Panc1 (cell line): ENCODE measurements at regions not wholly inside any gene's neighbourhood (a gene's known extent, or its start where the extent isn't known, plus 50 kb on each side); places are given as distances from the start of the nearest gene placed in this dataset.

ENCODE experiments used
- ATAC-seq: fragments of 200-7000 bp; cut with Tn5 transposase; 2 replicates; pipeline ENCODE4 v1.9.1; 2020; ENCODE audit warnings: mild to moderate bottlenecking, moderate library complexity
- BruUV-seq: library from RNA; stranded (reverse); fragments of 400-500 nt; replicated peaks from 2 replicates; lab custom pipeline; 2021; lab: Mats Ljungman, UMichigan
- CTCF ChIA-PET: fragments of 300-600 bp; sonication (Branson Sonifier 250); formaldehyde crosslinking; loops from one replicate; lab custom pipeline; 2022; ENCODE audit warnings: antibody characterized with exemption; lab: Charles Lee
- POLR2A ChIA-PET: fragments of 300-600 bp; sonication (Branson Sonifier 250); formaldehyde crosslinking; loops from one replicate; lab custom pipeline; 2022; ENCODE audit warnings: antibody characterized with exemption; lab: Charles Lee
- DNase-seq: peaks from one replicate; pipeline ENCODE4 v3.0.0-alpha.2; 2010; ENCODE audit warnings: low read depth, low spot score
- H3K27ac ChIP-seq: 2 replicates; pipeline ENCODE4 v1.5.1; 2011; ENCODE audit warnings: mild to moderate bottlenecking, low read length, inconsistent platforms
- H3K27me3 ChIP-seq: fragments of 200-500 bp; sonication (Bioruptor generic); 2 replicates; pipeline ENCODE4 v1.6.0; 2014; ENCODE audit warnings: low read length, inconsistent platforms; ENCODE audit not compliant: control insufficient read depth, insufficient read depth
- H3K36me3 ChIP-seq: fragments of 200-500 bp; sonication (Bioruptor generic); 2 replicates; pipeline ENCODE4 v1.5.1; 2014; ENCODE audit warnings: inconsistent platforms, mild to moderate bottlenecking, low read length, moderate library complexity; ENCODE audit not compliant: control insufficient read depth, insufficient read depth
- H3K4me1 ChIP-seq: 2 replicates; pipeline ENCODE4 v1.5.1; 2011; ENCODE audit warnings: inconsistent platforms, mild to moderate bottlenecking, low read length, moderate library complexity; ENCODE audit not compliant: control insufficient read depth, insufficient read depth
- H3K4me3 ChIP-seq, 2 experiments: 2 replicates each; pipeline ENCODE4 v1.5.1; 2011 to 2012; ENCODE audit warnings: low read depth in 2 of 2, low read length in 2 of 2, mild to moderate bottlenecking in 2 of 2, inconsistent platforms in 1 of 2, moderate library complexity in 1 of 2
- H3K9me3 ChIP-seq: fragments of 200-500 bp; sonication (Bioruptor generic); 2 replicates; pipeline ENCODE4 v1.5.1; 2014; ENCODE audit warnings: low read depth, mild to moderate bottlenecking, inconsistent platforms, low read length, moderate library complexity; ENCODE audit not compliant: control insufficient read depth, insufficient read depth
- CTCF ChIP-seq: fragments of 450-650 bp; IDR thresholded peaks from 2 replicates; pipeline ENCODE4 v1.5.1; 2017; ENCODE audit warnings: mild to moderate bottlenecking
- POLR2AphosphoS5 ChIP-seq: IDR thresholded peaks from 2 replicates; pipeline ENCODE4 v1.6.1; 2012; ENCODE audit warnings: mild to moderate bottlenecking, low read depth, low read length, moderate library complexity
- REST ChIP-seq, 2 experiments: IDR thresholded peaks; 2 replicates each; pipeline ENCODE4 v1.6.1; 2011 to 2012; ENCODE audit warnings: low read depth in 2 of 2, control low read depth in 1 of 2, low read length in 1 of 2, mild to moderate bottlenecking in 1 of 2, moderate library complexity in 1 of 2; ENCODE audit not compliant: insufficient read depth in 1 of 2
- SIN3A ChIP-seq: IDR thresholded peaks from 2 replicates; pipeline ENCODE4 v1.6.1; 2012; ENCODE audit warnings: low read depth, mild to moderate bottlenecking, low read length, moderate library complexity, borderline replicate concordance; ENCODE audit not compliant: insufficient read depth
- TCF7L2 ChIP-seq: IDR thresholded peaks from 2 replicates; pipeline ENCODE4 v1.6.1; 2011; ENCODE audit warnings: mild to moderate bottlenecking, low read depth, low read length, inconsistent platforms
- in situ Hi-C: cut with HindIII; loops from 2 replicates; pipeline ENCODE4 v1.10.0; 2016; ENCODE audit warnings: low sequenced_read_pairs, low pct_unique_long_range_greater_than_20kb
- intact Hi-C: fragments of 100-400 bp; cut with micrococcal nuclease; formaldehyde crosslinking; loops from one replicate; pipeline ENCODE4 v1.10.0; 2022; ENCODE audit not compliant: unreplicated experiment

GRCh38 chr6:134828641-134829040 is 121.3 kb downstream of the ALDH8A1 start:
- no peak for TF ChIP-seq SIN3A
- TF ChIP-seq CTCF: no peak
- TF ChIP-seq REST (IDR thresholded peaks at IDR 0.05; ENCODE audit: insufficient read depth in 1 of 2, low read depth in 2 of 2, low read length in 1 of 2): no peak
- TF ChIP-seq TCF7L2: no peak
- TF ChIP-seq POLR2AphosphoS5: no peak
- Histone ChIP-seq H3K36me3 (no peaks in the 10 kb centered on the region), H3K27me3 (no peaks in the 10 kb centered on the region), H3K4me1 (no peaks in the 10 kb centered on the region), H3K27ac (no peak overlapping the region), H3K4me3 (no peak overlapping the region), H3K9me3 (no peaks in the 10 kb centered on the region)
- no peak for ATAC-seq
- ChIA-PET POLR2A (no interaction called here), CTCF (no interaction called here)
- intact Hi-C loops: no loop called here
- BruUV-seq: no TSS peak
- DNase-seq: no peak
- in situ Hi-C loops: no loop called here

- ChIA-PET POLR2A (no interaction called here), CTCF (no interaction called here)
- no peaks in the 10 kb centered on the region for H3K9me3 ChIP-seq
- no peaks in the 10 kb centered on the region for H3K4me1 ChIP-seq
- TF ChIP-seq POLR2AphosphoS5: no peak
- no peak for TF ChIP-seq REST (IDR thresholded peaks at IDR 0.05; ENCODE audit: insufficient read depth in 1 of 2, low read depth in 2 of 2, low read length in 1 of 2)
- no peak for TF ChIP-seq SIN3A
- TF ChIP-seq TCF7L2: no peak
- TF ChIP-seq CTCF: no peak
- H3K27me3 ChIP-seq: no peaks in the 10 kb centered on the region
- in situ Hi-C loops: no loop called here
- H3K4me3 ChIP-seq: no peak overlapping the region
- no peaks in the 10 kb centered on the region for H3K36me3 ChIP-seq
- no peak for ATAC-seq
- no peak overlapping the region for H3K27ac ChIP-seq
- DNase-seq: no peak
- intact Hi-C loops: no loop called here
- no TSS peak for BruUV-seq
Measured at GRCh38 chr6:134826889-134827737, 122.8 kb downstream of the ALDH8A1 start.
